Kasumi-1 (cell line): ENCODE measurements at regions not wholly inside any gene's neighbourhood (a gene's known extent, or its start where the extent isn't known, plus 50 kb on each side); places are given as distances from the start of the nearest gene placed in this dataset.
"Not testable (repeated sequence)": the region's sequence is repeated elsewhere in the genome, so short reads cannot be mapped to it uniquely, and the experiment has no call there.

ENCODE experiments used
- DNase-seq, 2 experiments: peaks; one replicate each; lab custom pipeline; 2025; lab: John Stamatoyannopoulos, UW

- DNase-seq: peak; percentile 0
These were observed 65.9 kb downstream of the PABPC5 start for GRCh38 chrX:91500499-91500898.

GRCh38 chrX:91530209-91530608 lies 95.6 kb downstream of the PABPC5 start:
- not testable (repeated sequence) for DNase-seq

GRCh38 chrX:91563127-91563526 lies 128.5 kb downstream of the PABPC5 start:
- not testable (repeated sequence) for DNase-seq
